GM18502 (cell line): ENCODE measurements at regions not wholly inside any gene's neighbourhood (a gene's known extent, or its start where the extent isn't known, plus 50 kb on each side); places are given as distances from the start of the nearest gene placed in this dataset.
"Not testable (repeated sequence)": the region's sequence is repeated elsewhere in the genome, so short reads cannot be mapped to it uniquely, and the experiment has no call there.

Source experiments
- ATAC-seq: cut with Tn5 transposase; IDR thresholded peaks from one replicate; pipeline ENCODE4 v1.9.1; 2021; ENCODE audit warnings: mild to moderate bottlenecking; ENCODE audit not compliant: unreplicated experiment, poor library complexity

GRCh38 chr4:175033162-175033561 is 115.0 kb downstream of the ADAM29 start:
- ATAC-seq: no peak

GRCh38 chr4:175034007-175034406 is 115.8 kb downstream of the ADAM29 start:
- ATAC-seq: no peak

GRCh38 chr4:175034986-175035705 is 117.0 kb downstream of the ADAM29 start:
- no peak for ATAC-seq

- ATAC-seq: no peak
Observed at GRCh38 chr4:175035905-175036304, 117.7 kb downstream of the ADAM29 start.

DNA sequence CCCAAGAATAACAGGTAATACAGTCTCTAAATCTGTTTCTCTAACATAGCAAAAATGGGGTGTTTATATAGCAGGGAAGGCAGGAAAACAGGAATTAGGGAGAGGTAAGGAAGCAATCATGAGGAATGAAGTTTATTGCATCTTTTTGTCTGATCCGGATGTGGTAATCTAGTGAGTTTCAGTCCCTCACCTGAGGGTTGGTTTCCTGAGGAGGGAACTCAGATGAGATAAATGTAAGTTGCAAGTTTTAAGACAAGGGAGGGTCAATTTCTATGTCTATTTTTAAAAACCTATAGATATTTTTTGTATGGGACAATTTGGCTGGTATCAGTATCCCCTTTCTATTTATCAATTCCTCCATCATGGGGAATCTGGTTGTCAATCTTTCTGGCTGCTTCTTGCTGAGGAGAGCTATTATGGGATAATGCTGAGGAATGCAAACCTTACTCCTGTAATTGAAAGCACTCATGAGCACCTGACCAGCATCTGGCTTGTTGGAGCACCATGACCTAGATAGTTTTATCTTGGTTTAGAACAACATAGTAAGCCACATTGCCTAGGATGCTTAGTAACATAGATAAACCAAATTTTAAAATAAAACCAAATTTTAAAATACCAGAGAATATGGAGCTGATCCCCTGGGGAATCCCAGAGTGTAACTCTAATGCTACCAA is 130.1 kb downstream of the ADAM29 start:
- no peak for ATAC-seq

GRCh38 chr4:175048906-175049305 is 130.7 kb downstream of the ADAM29 start:
- ATAC-seq: no peak

DNA sequence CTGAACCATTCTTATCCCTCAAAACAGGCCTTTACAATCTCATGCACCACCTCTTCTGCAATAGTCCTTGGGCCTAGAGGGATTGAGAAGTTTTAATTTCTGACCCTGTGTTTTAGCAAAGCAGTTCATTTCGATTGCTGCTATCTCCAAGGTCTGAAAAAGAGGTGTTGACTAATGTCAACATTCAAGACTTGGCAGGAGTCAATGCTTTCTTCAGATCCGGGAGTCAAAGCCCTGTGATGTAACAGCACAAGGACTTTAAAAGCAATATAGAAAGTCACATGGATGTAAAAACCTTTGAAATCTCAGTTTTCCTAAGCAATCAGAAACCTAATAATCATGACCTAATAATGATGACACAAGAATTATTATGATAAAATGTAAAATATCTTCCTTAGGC is 133.8 kb downstream of the ADAM29 start:
- ATAC-seq: no peak

GRCh38 chr4:175054980-175055379 is 136.8 kb downstream of the ADAM29 start:
- no peak for ATAC-seq

DNA sequence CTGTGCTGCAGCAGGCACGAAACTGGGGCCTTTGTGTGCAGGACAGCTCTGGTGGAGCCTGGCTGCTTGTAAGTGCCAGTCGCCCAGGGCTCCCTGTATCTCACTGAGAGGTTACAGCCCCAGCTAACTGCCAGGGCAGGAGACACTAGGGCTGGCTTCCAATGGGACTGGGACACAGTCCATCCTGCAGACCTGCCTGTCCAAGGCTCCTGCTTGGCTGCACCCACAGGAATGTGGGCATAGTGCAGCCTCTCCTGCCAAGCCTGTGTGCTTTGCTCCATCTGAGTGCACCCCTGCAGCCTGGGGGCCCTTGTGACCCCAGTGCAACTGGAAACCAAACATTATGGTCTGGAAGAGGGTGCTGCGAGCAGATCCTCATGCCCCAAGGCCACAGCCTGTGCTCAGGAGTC is 144.0 kb downstream of the ADAM29 start:
- ATAC-seq: no peak

- no peak for ATAC-seq
Observed at GRCh38 chr4:175065228-175065627, 147.1 kb downstream of the ADAM29 start.

- ATAC-seq: no peak
Observed at GRCh38 chr4:175066923-175067627, 148.9 kb downstream of the ADAM29 start.

GRCh38 chr4:175068266-175068665 is 150.1 kb downstream of the ADAM29 start:
- ATAC-seq: no peak

GRCh38 chr4:175070444-175070843 is 152.3 kb downstream of the ADAM29 start:
- no peak for ATAC-seq

DNA sequence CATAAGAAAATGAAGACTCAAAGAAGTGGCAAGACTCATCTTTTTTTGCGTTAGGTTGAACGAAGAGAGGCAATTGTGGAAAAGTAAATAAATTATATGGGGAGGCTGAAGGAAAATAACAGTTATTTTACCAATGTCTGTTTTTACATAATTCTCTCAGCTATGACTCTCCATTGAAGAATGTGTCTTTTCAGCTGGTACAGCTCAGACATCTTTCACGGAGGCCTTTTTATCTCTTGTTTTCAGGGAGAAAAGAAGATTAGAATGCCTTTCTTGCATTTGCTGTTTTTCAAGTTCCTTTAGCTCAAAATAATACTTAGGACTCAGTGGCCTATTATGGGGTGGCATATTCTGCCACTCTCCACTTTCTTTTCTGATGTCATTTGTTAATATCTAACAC is 153.0 kb downstream of the ADAM29 start:
- no peak for ATAC-seq

- no peak for ATAC-seq
Observed at GRCh38 chr4:175087145-175087544, 169.0 kb downstream of the ADAM29 start.

DNA sequence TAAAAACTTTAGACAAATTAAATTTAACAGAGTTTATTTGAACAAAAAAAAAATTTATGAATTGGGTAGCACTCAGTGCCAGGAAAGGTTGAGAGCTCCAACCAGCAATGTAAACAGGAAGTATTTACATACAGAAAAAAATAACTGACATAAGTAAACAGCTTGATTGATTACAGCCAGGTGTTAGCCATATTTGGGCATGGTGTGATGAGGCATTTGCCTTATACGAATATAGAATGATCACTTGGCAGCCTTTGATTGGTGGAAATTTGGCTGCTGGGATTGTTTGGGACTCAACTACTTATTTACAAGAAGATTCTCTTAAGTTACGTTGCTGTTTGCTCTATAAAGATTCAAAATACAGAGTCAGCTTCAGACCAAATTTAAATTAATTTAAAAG is 172.0 kb downstream of the ADAM29 start:
- ATAC-seq: no peak

DNA sequence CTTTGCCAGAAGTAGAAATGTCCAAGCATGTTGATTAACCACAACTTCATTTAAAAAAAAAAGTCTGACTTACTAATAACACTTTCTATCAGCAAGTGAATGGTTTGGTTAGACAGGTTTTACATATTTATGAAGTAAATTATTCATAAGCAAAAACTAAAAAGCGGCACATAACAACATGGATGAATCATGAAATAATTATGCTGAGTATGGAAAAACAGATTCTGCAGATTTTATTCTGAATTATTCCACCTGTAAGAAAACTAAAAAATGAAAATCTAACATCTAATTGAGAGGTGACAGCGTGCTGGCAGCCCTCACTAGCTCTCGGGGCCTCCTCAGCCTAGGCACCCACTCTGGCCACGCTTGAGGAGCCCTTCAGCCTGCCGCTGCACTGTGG is 173.5 kb downstream of the ADAM29 start:
- ATAC-seq: no peak

DNA sequence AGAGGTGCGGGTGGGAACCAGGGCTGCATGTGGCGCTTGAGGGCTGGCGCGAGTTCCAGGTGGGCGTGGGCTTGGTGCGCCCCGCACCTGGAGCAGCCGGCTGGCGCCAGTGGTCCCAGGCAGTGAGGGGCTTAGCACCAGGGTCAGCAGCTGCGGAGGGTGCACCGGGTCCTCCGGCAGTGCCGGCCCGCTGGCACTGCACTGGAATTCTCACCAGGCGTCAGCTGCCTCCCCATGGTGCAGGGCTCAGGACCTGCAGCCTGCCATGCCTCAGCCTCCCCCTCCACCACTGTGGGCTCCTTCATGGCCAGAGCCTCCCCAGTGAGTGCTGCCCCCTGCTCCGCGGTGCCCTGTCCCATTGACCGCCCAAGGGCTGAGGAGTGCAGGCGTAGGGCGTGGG is 174.0 kb downstream of the ADAM29 start:
- no peak for ATAC-seq

GRCh38 chr4:175093055-175093454 is 174.9 kb downstream of the ADAM29 start:
- not testable (repeated sequence) for ATAC-seq

DNA sequence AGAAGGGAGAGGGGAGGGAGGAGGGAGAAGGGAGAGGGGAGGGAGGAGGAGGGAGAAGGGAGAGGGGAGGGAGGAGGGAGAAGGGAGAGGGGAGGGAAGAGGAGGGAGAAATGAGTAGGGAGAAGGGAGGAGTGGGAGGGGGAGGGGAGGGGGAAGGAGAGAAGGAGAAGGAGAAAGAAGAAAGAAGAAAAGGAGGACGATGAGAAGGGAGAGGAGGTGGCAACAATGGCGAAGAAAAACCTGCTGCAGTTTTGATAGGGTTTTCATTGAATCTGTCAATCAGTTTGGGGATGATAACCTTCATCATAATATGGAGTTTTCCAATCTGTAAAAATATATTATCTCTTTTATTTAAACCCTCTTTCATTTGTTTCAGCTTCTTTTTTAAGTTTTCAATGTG is 185.2 kb downstream of the ADAM29 start:
- ATAC-seq: no peak

DNA sequence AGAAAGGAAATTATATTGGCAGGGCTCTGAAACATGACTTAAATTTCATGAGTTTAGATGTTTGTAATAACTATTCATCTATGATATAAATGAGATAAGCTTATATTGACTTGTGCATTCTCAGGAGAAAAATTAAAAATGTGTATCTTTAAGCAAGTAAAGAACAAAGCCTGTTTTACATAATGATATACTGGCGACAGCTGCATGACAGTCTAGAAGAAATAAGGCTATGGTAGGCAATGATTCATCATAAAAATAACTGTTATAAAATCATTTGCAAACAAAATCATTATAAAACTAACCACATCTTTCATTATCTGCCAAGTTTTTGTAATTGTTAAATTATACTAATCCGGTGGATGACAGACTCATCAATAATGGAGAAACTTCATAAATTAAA is 188.1 kb downstream of the ADAM29 start:
- ATAC-seq: no peak
